Large intestine (tissue), 3 donors: ENCODE measurements at regions not wholly inside any gene's neighbourhood (a gene's known extent, or its start where the extent isn't known, plus 50 kb on each side); places are given as distances from the start of the nearest gene placed in this dataset.

ENCODE experiments used
- DNase-seq, 2 donors: peaks; one replicate each; pipeline versions ENCODE4 v3.0.0 to v3.0.0-alpha.2; 2013
- H3K27ac ChIP-seq: one replicate; pipeline ENCODE4 v1.5.1; 2013; ENCODE audit warnings: low read length
- H3K27me3 ChIP-seq: 2 replicates; pipeline ENCODE4 v1.6.1; 2013; ENCODE audit warnings: low read length; ENCODE audit not compliant: control insufficient read depth, insufficient read depth
- H3K36me3 ChIP-seq: 2 replicates; pipeline ENCODE4 v1.6.1; 2013; ENCODE audit warnings: low read length; ENCODE audit not compliant: control insufficient read depth, insufficient read depth
- H3K4me1 ChIP-seq: one replicate; pipeline ENCODE4 v1.6.1; 2013; ENCODE audit warnings: low read length; ENCODE audit not compliant: control insufficient read depth, insufficient read depth
- H3K4me3 ChIP-seq: one replicate; pipeline ENCODE4 v1.5.1; 2013; ENCODE audit warnings: low read length
- H3K9me3 ChIP-seq: one replicate; pipeline ENCODE4 v1.6.1; 2013; ENCODE audit warnings: mild to moderate bottlenecking, low read depth, low read length, moderate library complexity; ENCODE audit not compliant: control insufficient read depth
- WGBS: methylation state at CpG from one replicate; pipeline ENCODE4 v1.1.5; 2013; ENCODE audit warnings: low lambda C conversion rate; ENCODE audit not compliant: insufficient coverage; 5-methylcytosine and 5-hydroxymethylcytosine counted together

DNA sequence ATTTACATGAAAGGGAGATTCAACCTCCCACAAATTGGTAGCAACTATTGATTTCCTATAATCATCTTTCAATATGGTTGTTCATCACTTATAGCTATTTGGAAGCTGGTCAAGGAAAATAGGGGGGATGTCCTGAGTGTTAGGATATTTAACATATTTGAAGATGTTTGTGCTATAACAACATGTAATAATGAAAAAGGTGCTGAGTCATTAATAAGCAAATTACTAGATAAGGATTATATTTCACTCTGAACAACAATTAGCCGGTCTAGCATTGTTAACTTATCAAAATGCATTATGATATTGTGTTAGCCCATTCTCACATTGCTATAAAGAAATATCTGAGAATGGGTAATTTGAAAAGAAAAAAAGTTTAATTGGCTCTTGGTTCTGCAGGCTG is 225.8 kb upstream of the ARPP21 start:
- Histone ChIP-seq H3K36me3 (no peaks in the 10 kb centered on the region), H3K27ac (no peak overlapping the region), H3K4me1 (no peaks in the 10 kb centered on the region), H3K4me3 (no peak overlapping the region), H3K27me3 (no peaks in the 10 kb centered on the region), H3K9me3 (no peaks in the 10 kb centered on the region)
- WGBS: 67% methylated on average over 1 of the region's 1 CpG
- DNase-seq: no peak

DNA sequence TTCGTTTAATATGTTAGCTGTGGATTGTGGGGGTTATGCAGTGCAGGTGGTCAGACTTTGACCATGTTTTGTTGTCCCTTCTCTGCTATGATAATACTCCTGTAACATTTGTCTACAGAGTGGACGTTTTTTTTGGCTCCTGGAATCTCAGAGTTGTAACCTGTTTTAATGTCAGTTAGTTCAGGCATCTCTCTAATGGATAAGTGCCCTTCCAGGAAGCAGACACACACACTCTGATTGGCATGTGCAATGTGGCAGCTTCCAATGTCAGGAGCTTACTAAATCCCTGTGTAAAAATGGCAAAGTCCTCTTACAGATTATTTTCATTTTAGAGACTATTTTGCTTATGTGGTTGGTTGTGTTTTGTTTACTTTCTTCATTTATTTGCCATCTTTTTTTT is 222.2 kb upstream of the ARPP21 start:
- H3K9me3 ChIP-seq: no peaks in the 10 kb centered on the region
- H3K27me3 ChIP-seq: no peaks in the 10 kb centered on the region
- H3K4me1 ChIP-seq: no peaks in the 10 kb centered on the region
- no CpG with 5 or more reads among the region's 2 CpGs for WGBS
- H3K4me3 ChIP-seq: no peak overlapping the region
- H3K36me3 ChIP-seq: no peaks in the 10 kb centered on the region
- DNase-seq: no peak
- H3K27ac ChIP-seq: no peak overlapping the region

DNA sequence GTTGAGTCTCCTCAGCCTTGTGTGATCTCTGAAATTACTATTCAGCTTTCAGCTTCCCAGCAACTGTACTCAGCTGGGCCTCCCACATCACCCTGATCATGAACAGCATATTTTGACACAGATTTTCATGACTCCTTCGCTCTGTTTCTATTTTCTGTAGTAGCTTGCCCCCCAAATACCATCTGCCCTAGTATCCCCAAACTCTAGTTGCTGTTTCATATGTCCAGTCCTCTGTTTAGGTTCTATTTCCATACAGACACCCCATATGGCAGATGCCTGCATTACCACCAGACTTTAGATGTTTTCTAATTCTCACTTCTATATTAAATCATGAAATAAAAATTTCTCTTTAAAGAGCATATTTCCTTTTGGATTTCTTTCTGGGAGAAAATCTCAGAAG is 217.2 kb upstream of the ARPP21 start:
- WGBS: 100% methylated on average over 1 of the region's 1 CpG
- Histone ChIP-seq H3K4me1 (no peaks in the 10 kb centered on the region), H3K9me3 (no peaks in the 10 kb centered on the region), H3K4me3 (no peak overlapping the region), H3K27me3 (no peaks in the 10 kb centered on the region), H3K27ac (no peak overlapping the region), H3K36me3 (no peaks in the 10 kb centered on the region)
- DNase-seq: no peak

DNA sequence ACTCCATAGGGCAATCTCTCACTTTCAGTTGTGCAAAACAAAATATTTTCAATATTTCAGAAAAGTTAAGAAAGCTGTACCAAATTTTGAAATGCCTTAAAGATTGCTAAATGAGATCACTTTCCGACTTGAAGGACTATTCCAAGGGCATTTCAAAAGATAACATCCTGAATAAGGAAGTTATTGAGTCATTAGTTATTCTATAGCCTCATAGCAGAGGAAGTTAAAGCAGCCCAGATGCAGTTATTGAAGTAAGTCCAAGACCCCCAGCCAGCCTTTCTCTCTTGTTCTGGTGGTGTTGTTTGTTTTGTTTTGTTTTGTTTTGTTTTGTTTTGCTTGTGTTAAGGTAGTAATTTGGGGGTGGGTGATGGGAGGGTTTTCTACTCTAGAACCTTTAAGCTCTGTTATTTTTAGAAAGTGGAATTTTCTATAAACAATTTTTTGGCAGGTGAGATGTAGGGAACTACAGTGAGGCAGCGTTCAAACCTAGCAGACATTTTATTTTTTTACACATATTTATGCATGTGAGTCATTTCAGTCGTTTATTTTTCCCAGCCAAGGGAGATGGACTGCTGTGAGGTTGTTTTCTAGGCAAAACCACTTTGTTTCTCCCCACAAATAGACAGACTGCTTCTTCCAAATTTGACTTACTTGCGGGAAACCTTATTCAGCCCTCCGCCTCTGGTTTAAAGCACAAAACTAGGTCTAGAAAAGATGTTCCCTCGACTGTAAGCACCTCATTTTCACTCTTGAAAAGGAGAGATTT is 216.3 kb upstream of the ARPP21 start:
- Histone ChIP-seq H3K27ac (no peak overlapping the region), H3K36me3 (no peaks in the 10 kb centered on the region), H3K27me3 (no peaks in the 10 kb centered on the region), H3K4me1 (no peaks in the 10 kb centered on the region), H3K9me3 (no peaks in the 10 kb centered on the region), H3K4me3 (no peak overlapping the region)
- WGBS: 41% methylated on average over 3 of the region's 6 CpGs
- no peak for DNase-seq

- H3K27me3 ChIP-seq: no peaks in the 10 kb centered on the region
- no peaks in the 10 kb centered on the region for H3K4me1 ChIP-seq
- WGBS: no CpG with 5 or more reads among the region's 3 CpGs
- no peaks in the 10 kb centered on the region for H3K9me3 ChIP-seq
- no peaks in the 10 kb centered on the region for H3K36me3 ChIP-seq
- H3K4me3 ChIP-seq: no peak overlapping the region
- DNase-seq: no peak
- H3K27ac ChIP-seq: no peak overlapping the region
Observed at GRCh38 chr3:35426366-35426958, 212.9 kb upstream of the ARPP21 start.

- Histone ChIP-seq H3K27ac (no peak overlapping the region), H3K36me3 (no peaks in the 10 kb centered on the region), H3K4me3 (no peak overlapping the region), H3K27me3 (no peaks in the 10 kb centered on the region), H3K9me3 (no peaks in the 10 kb centered on the region), H3K4me1 (no peaks in the 10 kb centered on the region)
- no CpG with 5 or more reads among the region's 1 CpG for WGBS
- no peak for DNase-seq
Observed at GRCh38 chr3:35437381-35437780, 201.9 kb upstream of the ARPP21 start.

GRCh38 chr3:35438101-35438500 is 201.2 kb upstream of the ARPP21 start:
- WGBS: no CpG with 5 or more reads among the region's 1 CpG
- Histone ChIP-seq H3K27ac (no peak overlapping the region), H3K27me3 (no peaks in the 10 kb centered on the region), H3K36me3 (no peaks in the 10 kb centered on the region), H3K4me3 (no peak overlapping the region), H3K4me1 (no peaks in the 10 kb centered on the region), H3K9me3 (no peaks in the 10 kb centered on the region)
- no peak for DNase-seq

GRCh38 chr3:35439663-35440062 is 199.7 kb upstream of the ARPP21 start:
- Histone ChIP-seq H3K9me3 (no peaks in the 10 kb centered on the region), H3K36me3 (no peaks in the 10 kb centered on the region), H3K27me3 (no peaks in the 10 kb centered on the region), H3K27ac (no peak overlapping the region), H3K4me3 (no peak overlapping the region), H3K4me1 (no peaks in the 10 kb centered on the region)
- 86% methylated on average over 1 of the region's 5 CpGs for WGBS
- DNase-seq: no peak

- Histone ChIP-seq H3K27me3 (no peaks in the 10 kb centered on the region), H3K27ac (no peak overlapping the region), H3K4me1 (no peaks in the 10 kb centered on the region), H3K36me3 (no peaks in the 10 kb centered on the region), H3K4me3 (no peak overlapping the region), H3K9me3 (no peaks in the 10 kb centered on the region)
- no peak for DNase-seq
Observed at GRCh38 chr3:35440826-35441225, 198.5 kb upstream of the ARPP21 start.

DNA sequence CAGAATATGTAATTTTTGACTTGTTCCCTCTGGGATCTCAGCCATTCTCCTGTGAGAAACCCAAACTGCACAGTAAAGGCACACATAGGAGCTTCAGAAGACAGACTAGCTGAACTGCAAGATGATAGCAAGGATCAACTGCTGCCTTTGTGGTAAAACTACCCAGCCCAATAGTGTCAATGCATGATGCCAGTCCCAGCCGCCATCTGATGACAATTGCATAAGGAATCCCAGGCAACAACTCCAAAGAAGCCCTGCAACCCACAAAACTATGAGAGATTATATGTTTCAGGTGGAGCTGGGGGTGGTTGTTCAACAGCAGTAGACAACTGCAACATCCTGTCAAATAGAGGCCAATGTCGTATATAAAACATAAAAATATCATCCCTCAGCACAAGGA is 192.4 kb upstream of the ARPP21 start:
- WGBS: no CpG with 5 or more reads among the region's 2 CpGs
- Histone ChIP-seq H3K27ac (no peak overlapping the region), H3K4me1 (no peaks in the 10 kb centered on the region), H3K27me3 (no peaks in the 10 kb centered on the region), H3K4me3 (no peak overlapping the region), H3K9me3 (no peaks in the 10 kb centered on the region), H3K36me3 (no peaks in the 10 kb centered on the region)
- no peak for DNase-seq

GRCh38 chr3:35448121-35448520 is 191.2 kb upstream of the ARPP21 start:
- Histone ChIP-seq H3K4me1 (no peaks in the 10 kb centered on the region), H3K4me3 (no peak overlapping the region), H3K36me3 (no peaks in the 10 kb centered on the region), H3K27me3 (no peaks in the 10 kb centered on the region), H3K9me3 (no peaks in the 10 kb centered on the region), H3K27ac (no peak overlapping the region)
- no peak for DNase-seq
- WGBS: 71% methylated on average over 1 of the region's 1 CpG
